T-helper 2 cell (primary cell): ENCODE measurements at regions not wholly inside any gene's neighbourhood (a gene's known extent, or its start where the extent isn't known, plus 50 kb on each side); places are given as distances from the start of the nearest gene placed in this dataset.

Experiments
- DNase-seq, 5 experiments: peaks; one replicate each; pipeline versions ENCODE4 v3.0.0 to v3.0.0-alpha.2; 2012 to 2022

DNA sequence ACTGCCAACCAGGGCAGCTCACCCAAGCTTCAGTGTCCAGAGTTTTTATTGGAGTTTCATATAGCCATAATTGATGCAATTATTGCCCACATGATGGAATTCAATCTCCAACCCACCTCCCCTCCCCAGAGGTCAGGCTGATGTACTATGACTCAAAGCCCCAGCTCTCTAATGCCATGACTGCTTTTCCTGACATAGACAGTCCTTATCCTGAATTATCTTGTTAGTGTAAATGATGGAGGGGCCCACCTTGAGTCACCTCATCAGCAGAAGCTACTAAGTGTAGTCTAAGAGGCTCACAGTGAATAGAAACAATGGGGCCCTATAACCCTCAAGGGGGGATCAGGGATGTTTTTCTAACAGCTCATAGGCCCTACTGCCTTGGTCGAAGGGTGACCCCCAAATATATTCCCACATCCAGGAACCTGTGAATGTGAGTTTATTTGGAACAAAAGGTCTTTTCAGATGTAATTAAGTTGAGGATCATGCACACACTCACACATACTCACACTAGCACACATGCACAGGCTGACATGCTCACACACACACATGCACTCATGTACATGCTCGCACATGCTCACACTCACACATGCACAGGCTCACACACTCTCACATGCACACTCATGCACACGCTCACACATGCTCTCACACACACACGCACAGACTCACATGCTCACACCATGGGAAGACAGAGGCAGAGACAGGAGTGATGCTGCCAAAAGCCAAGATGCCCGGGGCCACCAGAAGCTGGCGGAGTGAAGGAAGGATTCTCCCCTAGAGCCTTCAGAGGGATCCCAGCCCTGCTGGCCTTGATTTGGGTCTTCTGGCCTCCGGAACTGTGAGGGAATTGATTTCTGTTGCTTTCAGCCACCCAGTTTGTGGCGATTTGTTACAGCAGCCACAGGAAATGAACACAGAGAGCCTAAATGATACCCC lies 131.2 kb upstream of the SMAD3 start:
- no peak for DNase-seq

DNA sequence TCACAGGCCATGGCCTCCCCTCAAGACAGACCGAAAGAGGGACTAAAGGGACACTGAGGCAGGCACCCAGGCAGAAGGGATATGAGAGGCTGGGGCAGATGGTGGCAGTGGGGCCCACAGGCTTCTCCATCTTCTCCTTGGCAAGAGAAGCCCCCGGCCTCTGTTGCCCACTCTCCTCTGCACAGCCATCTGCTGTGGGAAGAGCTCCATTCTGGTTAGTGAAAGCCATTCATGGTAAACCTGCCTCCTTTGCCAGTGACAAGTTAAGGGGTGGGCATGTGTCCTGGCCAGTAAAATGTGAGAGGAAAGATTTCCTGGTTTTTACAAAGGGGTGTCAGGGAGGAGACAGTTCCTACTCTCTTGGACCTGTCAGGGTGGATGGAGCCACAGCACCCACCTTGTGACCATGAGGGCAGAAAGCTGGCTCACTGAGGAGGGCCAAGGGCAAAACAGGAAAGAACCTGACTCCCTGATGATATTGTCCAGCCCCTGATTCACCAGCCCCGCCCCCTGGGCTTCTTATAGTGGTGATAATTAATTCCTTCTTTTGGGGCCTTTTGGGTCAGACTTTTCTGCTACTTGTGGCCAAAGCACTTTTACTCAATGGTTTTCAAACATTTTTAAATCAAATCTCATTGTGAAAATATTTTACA lies 130.4 kb upstream of the SMAD3 start:
- no peak for DNase-seq

DNA sequence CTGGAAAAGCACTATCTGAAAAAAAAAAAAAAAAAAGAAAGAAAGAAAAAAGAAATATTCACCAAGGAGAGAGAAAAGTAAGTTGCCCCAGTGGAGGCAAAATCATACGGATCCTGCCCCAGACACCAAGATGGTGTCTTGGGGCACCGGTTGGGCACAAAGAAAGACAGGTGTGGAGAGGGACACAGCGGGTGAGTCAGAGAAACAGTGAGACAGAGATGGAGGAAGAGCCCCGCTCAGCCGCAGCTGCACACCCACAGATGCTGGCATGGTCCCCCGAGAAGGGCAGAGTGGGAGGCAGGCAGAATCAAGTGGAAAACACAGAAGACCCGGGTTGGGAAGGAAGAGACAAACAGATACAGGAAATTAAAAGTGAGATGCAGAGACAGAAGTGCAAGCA lies 129.7 kb upstream of the SMAD3 start:
- DNase-seq, result no peak

DNA sequence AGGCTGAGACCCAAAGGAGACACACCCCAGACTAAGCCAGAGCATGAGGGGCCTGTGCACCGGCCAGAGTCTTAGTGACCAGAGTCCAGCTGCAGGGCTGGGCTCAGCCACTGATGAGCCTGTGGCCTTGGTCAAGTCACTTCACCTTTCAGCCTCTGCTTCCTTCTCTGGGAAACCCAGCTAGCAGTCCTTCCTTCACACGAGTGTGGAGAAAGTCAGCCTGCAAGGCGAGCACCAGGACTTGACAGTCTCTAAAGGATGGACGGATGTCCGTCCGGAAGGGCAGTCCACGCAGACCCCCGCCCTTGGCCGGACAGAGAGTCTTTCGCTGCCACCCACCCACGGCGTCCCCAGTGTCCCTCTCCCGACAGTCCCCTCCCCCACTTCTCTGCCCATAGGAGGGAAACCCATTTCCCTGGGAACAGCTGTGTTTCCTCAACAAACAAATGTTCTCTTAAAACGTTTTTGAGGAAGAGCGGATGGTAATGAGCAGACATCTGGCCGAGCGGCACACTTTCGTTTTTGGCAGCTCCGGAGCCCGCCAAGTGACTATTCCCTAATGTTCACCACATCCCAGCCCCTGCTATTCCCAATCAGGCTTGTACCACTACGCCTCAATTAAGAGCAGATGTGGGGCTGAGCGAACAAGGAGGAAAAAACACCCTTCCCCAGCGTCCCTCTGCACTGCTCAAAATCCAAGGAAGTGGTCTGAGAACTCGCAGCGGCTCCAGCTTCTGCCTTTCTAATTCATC lies 129.1 kb upstream of the SMAD3 start:
- DNase-seq, result no peak

DNA sequence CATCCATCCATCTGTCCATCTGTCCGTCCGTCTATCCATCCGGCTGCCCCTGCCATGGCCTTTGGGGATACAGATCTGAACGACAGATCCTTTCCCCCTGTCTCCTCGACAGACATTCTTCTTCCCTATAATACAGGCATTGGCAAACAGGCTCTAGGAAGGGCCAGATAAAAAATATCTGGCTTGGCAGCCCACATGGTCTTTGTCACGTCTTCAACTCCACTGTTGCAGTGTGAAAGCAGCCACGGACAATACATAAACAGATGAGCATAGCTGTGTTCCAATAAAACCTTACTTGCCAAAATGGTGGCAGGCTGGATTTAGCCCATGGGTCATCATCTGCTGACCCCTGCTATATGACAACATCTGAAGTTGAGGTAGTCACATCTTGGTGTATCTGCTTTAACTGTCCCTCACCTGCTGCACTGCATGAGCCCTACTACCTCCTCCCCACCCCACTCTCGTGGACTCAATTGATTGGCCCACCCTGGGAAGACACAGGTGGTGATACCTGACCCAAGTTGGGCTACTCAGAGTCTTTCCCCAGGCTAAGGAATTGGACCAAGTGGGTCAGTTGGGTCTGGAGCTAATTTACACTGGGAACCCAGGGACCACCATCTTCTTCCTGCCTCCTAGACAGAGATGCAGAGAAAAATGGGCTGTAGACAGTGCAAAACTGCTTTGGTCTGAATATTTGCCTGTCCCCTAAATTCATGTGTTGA lies 128.4 kb upstream of the SMAD3 start:
- no peak for DNase-seq

DNA sequence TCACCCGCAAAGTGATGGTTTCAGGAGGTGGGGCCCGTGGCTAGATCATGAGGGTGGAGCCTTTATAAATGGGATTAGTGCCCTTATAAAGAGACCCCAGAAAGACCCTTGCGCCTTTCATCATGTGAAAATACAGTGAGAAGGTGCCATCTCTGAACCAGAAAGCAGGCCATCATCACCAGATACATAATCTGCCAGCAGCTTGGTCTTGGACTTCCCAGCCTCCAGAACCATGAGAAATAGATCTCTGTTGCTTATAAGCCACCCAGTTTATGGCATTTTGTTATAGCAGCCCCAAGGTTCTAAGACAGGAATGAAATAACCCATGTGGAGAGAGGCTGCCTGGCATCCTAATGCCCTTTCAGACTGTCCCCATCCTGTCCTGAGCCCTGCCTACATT lies 127.8 kb upstream of the SMAD3 start:
- no peak for DNase-seq

DNA sequence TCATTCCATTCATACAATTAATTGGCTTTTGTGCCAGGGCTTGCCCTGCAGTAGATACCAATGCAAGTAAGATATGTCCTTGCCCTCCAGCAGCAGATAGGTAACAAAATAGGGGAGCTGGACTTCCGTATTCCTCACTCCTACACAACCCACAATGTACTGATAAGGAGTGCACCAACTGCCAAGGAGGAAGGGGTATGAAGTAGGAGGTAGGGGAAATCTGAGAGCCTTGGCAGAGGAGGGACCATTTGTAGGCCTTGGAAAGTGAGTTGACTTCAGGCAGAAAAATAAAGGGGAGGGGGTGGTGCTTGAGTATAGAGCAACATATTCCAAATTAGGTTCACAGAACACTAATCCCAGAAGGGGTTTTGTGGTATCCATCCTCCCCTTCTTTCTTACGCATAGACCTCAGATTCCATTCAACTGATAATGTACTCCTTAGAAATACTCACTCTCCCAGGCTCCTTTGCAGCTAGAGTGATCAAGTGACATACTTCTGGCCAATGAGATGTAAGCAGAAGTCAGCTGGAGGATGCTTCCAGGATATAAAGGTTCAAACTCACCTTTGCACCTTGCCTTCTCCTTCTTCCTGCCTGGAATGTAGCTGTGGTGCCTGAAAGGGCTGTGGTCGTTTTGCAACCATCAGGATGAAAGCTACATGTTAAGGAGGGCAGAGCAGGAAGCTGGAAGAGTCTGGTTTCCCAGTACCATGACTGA lies 127.1 kb upstream of the SMAD3 start:
- DNase-seq, result no peak

DNA sequence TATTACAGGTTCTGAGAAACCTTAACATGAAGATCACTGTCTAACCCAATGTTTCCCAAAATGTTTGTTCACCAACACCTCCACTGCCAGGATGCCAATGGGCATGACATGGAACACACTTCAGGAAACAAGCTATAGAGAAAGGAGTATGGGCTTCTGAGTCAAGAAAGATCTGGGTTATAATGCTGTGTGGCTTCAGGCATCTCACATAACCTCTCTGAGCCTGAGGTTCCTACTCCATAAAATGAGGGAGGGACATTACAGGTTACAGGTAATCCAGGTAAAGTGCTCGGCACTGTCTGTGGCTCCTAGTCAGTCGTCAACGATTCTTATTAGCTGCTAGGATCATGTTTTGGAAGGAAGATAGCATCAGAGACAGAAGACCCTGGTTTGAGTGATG lies 126.4 kb upstream of the SMAD3 start:
- DNase-seq, result no peak

DNA sequence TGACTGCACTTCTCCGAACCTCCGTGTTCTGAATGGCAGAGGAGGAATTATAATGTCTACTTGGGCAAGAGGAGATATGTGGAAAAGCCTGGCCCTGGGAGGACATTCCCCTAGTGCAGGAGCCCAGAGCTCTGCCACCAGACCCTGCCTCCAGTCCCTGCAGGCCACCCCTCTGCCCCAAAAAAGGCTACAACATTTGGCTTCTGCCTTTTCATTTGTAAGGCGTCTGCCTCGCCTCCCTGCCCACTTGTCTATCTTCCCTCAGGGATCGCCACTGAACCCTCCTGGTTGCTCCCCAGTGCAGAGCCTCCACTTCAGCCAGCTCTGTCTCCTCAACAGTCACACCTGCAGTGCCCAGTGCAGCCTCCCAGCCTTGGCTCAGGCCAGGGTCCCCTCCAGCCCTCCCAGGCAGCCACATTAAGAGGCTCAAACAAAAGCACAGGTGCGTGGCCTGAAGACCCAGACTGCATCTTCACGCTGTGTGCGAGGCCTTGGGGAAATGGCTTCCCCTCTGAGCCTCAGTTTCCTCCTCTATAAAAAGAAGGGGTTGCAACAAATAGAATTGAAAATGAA lies 125.9 kb upstream of the SMAD3 start:
- no peak for DNase-seq

DNA sequence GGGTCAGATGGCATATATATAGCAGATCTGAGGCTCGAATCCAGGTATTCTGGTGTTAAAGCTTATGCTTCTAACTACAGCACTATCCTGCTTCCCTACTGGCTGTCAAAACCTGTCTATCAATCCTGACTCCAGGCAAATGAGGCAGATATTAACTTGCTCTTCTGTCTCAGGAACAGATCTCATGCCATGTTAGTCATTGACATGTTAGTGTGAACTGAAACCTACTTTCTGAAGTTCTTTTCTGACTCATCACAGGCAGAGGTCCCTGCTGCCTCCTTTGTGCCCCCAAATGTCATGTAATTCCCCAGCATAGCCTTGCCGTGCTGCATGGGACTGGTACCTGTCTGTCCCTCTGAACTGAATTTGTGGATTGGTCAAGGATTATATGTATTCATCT lies 125.0 kb upstream of the SMAD3 start:
- DNase-seq, result peak in 1 of 5 experiments; percentile 60

DNA sequence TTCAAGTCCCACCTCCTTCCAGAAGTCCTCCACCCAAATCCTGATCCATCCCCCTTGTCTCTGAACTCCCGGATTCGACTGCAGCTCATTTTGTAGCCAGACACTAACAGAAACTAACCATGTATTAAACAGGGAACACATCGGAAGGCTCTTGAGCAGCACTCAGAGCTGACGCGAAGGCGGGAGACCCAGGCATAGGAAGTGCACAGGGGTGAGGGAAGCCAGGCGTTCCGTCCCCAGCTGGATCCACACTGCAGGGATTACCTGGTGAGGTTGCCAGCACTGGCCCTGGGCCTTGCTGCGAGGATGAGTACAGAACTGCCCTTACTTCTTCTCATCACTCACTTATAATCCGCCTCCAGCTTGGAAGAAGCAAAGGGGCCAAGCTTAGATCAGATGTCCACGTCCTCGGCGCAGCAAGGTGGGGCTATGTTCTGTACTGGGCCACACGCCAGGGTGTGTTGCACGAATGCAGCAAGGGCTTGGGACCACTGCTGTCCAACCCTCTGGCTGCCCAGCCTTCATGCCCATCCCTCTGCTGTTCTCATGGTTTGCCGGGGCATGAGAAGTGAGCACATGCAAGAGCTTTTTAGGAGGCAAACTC lies 124.2 kb upstream of the SMAD3 start:
- no peak for DNase-seq

DNA sequence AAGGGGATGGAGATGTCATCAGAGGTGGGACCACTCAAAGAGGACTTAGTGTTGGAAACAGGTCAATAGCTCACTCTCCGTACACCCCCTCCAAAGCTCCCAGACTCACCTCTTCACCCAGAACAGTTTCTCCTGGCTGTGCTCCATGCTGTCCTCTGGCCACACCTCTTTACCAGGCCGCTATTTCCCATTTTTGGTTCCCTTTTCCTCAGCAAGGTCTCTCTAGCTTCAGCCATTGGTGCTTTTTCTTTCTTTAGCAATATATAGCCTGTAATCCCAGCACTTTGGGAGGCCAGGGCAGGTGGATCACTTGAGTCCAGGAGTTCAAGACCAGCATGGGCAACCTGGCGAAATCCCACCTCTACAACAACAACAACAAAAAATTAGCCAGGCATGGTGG lies 123.6 kb upstream of the SMAD3 start:
- DNase-seq, result no peak

DNA sequence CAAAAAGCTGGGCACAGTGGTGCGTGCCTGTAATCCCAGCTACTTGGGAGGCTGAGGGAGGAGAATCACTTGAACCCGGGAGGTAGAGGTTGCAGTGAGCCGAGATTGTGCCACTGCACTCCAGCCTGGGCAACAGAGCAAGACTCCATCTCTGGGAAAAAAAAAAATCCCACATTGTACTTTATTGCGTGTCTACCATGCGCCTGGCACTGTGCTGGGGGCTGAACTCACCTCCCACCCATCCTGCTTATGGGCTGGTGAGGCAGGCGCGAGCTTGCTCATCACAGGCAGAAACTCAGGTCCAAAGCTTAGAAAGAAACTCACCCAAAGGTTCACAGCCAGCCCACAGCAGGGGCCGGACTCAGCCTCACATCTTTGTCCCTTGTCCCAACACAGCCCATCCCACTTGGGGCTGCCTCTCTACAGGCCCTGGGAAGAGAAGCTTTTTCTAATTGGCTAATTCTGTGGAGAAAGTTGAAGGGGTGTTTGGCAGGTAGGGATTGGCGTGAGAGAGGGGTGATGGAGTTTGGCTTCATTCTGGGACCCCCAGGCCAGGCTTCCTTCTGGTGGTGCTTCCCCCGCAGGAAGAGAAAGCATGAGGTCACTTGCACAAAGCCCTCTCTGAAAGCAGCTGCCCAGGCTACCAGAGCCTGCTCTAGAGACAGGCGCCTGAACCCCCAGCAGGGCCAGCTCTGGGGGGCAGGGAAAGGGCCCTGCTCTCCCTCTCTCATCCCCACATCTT lies 122.6 kb upstream of the SMAD3 start:
- DNase-seq, result no peak

DNA sequence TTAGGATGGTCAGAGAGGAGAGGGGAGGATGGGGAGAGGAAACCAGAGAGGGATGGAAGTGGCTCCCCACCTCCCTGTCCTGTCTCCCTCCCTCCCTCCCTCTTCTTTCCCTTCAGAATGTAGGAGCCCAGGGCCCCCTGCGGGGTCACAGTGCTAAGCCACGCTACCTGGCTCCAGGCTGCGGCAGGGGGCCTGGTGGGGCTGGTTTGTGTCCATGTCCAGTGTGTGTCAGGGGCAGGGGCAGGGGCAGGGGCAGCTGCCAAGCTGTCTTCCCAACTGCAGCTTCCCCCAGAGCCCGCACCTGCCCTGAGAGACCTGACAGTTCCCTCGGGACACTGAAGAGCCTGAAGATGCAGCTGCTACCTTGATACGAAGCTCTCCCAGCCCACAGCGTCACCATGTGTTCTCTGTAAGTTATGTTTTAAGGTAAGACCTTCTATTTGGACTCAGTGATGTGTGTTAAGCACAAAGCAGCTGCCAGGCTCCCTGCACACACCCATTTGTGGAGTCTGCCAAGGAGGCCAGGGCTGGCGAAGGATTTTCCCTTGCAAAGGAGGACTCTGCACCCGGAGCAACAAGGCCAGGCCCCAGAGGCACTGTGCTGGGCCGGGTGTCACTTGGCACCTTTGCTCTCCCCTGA lies 121.8 kb upstream of the SMAD3 start:
- DNase-seq, result no peak

DNA sequence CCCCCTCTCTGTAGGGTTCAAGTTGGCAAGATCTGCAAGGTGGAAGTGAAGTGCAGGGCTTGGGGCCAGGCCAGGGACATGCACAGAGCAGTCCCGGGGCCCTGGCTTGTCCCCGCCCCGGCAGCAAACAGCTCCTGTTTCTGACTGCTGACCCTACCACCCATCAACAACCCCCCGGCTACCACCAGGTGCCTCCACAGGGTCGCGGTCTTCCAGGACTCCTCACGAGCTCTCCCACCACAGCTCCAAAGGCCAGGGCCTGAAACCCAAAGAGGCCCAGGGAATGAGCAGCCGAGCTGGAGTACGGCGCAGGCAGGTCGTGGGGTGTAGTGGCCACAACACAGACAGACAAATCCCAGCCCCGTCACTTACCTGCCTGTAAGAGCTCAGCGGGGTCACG lies 121.3 kb upstream of the SMAD3 start:
- no peak for DNase-seq

DNA sequence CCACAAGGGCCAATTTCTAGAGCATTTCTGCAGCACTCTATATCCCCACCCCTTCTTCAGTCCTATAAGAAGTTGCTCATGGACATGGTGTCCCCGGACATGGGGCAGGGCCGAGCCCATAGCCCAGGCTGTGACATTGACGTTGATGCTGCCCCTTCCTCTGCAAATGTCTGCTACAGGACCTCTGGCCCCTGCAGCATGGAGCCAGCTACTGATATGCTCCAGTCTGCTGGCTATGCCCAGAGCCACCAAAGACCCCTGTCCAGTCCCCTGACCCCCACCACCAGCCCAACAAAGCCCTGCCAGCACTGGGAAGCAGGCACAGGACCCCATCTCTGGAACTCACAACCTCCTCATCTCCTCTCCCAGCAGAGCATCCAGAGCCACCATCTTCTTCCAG lies 120.1 kb upstream of the SMAD3 start:
- DNase-seq, result no peak

DNA sequence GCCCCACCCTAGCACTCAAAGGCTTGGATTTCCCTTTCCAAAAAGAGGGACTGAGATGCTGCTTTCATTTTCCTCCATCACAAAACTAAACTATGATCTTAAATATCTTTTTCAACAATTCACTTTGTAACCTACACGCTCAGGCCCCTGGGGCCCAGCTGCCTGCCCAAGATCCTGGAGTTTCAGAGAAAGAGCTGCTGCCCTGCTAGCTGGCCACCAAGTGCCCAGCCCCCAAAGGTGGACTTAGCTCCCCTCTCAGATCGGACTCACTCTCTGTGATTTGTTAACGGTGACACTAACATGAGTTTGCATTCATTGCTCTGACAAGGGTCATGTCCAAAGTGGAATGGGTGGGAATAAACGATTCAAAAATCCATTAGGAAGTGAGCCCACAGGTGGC lies 119.6 kb upstream of the SMAD3 start:
- DNase-seq, result no peak

DNA sequence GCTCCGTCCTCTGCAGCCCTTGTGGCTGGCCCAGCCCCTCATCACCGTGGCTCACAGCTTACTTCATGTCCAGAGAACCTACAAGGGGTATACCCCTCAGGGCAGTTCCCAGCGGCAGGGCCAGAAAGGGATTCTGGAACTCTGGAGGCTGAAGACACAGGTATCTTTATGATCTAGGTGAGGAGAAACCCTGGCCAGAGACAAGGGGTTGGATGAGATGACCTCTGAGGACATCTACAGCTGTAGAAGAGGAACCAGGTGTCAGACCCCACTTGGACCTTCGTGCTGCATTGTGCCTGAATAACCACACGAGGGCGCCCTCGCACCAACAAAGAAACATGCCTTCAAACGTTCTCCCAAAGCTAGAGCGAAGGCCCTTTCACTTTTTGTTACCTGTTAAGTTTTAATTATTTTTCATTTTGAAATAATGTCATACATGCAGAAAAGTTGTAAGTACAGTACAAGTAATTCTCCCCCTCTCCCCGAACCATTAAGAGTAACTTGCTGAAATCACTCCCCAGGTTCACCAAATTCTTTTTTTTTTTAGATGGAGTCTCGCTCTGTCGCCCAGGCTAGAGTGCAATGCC lies 118.7 kb upstream of the SMAD3 start:
- DNase-seq, result peak; percentile 34 to 74 (median 50)

DNA sequence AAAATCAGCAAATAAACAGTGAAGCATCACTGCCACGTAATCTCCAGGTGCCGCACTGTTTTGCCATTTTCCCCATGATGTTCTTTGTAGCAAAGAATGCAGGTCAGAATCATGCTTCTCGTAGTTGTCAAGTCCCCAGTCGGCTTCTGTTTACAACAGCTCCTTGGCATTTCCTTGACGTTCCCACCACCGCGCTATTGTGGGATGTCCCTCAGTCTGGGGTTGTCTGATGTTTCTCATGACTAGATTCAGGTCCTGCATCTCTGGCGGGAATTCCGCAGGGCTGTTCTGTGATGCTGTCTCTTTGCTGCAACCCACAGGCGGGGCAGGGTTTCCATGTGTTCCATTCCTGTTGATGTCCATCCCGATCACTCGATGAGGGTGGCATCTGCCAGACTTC lies 117.9 kb upstream of the SMAD3 start:
- no peak for DNase-seq

DNA sequence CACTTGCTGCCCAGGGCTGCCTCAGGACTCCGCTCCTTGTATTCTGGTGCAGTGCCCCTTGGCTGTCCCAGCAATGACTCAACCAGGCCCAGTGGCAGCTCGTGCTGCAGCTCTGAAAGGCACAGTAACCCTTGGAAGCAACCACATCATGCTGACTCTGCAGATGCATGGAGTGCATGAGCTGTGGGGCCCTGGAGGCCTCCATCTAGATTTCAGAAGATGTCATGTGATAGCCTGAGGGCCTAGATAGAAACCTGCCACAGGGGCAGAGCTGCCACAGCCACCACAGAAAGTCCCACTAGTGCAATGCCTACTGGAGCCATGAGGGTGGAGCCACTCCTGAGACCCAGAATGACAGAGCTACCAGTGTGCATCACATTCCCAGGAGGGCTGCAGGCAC lies 117.1 kb upstream of the SMAD3 start:
- DNase-seq, result peak in 1 of 5 experiments; percentile 87
